K562 (cell line): ENCODE measurements at regions not wholly inside any gene's neighbourhood (a gene's known extent, or its start where the extent isn't known, plus 50 kb on each side); places are given as distances from the start of the nearest gene placed in this dataset.

Experiments
- ATAC-seq: fragments of 200-7000 bp; cut with Tn5 transposase; 3 replicates; pipeline ENCODE4 v1.9.1; 2020; ENCODE audit warnings: moderate library complexity
- BruUV-seq: library from RNA; stranded (reverse); fragments of 400-500 nt; replicated peaks from 2 replicates; lab custom pipeline; 2021; lab: Mats Ljungman, UMichigan
- CTCF ChIA-PET: fragments of 300-600 bp; formaldehyde crosslinking; extraction: SDS; loops from one replicate; lab custom pipeline; 2021; ENCODE audit warnings: low intra/inter-chr PET ratio; lab: Yijun Ruan, JAX
- POLR2A ChIA-PET: fragments of 300-600, 350-650 bp; sonication (Branson Sonifier 250); formaldehyde crosslinking; extraction: SDS; loops from one replicate; lab custom pipeline; 2021; ENCODE audit warnings: antibody characterized with exemption, inconsistent platforms; lab: Yijun Ruan, JAX
- DNase-seq, 4 experiments: peaks; one replicate each; pipeline versions ENCODE4 v3.0.0 to v3.0.0-alpha.2; 2011 to 2018; ENCODE audit warnings: low spot score in 3 of 4, mixed read lengths in 3 of 4; ENCODE audit errors: extremely low read depth in 1 of 4
- FAIRE-seq: peaks from 2 replicates; lab custom pipeline; 2011; peaks lifted over from hg19 to GRCh38; lab: Jason Lieb, UNC
- H2AFZ ChIP-seq: 2 replicates; pipeline ENCODE4 v1.6.0; 2011; ENCODE audit warnings: low read depth, low read length, control low read depth, inconsistent platforms
- H3K27ac ChIP-seq: fragments of 200-600 bp; 3 replicates; pipeline ENCODE4 v1.8.0; 2011; ENCODE audit warnings: low read depth, mild to moderate bottlenecking, control low read depth, inconsistent platforms, low read length, moderate library complexity, mixed read lengths; ENCODE audit errors: extremely low read depth
- H3K27me3 ChIP-seq, 2 experiments: fragments of 300-600 bp in 1 of 2; 2 replicates in 1 of 2; 3 replicates in 1 of 2; pipeline versions ENCODE4 v1.6.0 to v1.8.0; 2011; ENCODE audit warnings: inconsistent platforms in 2 of 2, low read length in 2 of 2, mild to moderate bottlenecking in 1 of 2, mixed read lengths in 1 of 2, moderate library complexity in 1 of 2; ENCODE audit not compliant: control insufficient read depth in 2 of 2, insufficient read depth in 2 of 2
- H3K36me3 ChIP-seq: fragments of 300-600 bp; 3 replicates; pipeline ENCODE4 v1.8.0; 2011; ENCODE audit warnings: mild to moderate bottlenecking, low read length, inconsistent platforms; ENCODE audit not compliant: control insufficient read depth, insufficient read depth
- H3K4me1 ChIP-seq, 2 experiments: fragments of 200-600 bp in 1 of 2; replicated peaks in 1 of 2; 2 replicates in 1 of 2; 3 replicates in 1 of 2; pipeline versions ENCODE4 v1.5.1 to v1.8.0; 2011; ENCODE audit warnings: inconsistent platforms in 2 of 2, low read length in 2 of 2, mild to moderate bottlenecking in 1 of 2, mixed read lengths in 1 of 2, moderate library complexity in 1 of 2; ENCODE audit not compliant: control insufficient read depth in 2 of 2, insufficient read depth in 2 of 2
- H3K4me2 ChIP-seq: 2 replicates; pipeline ENCODE4 v1.6.1; 2011; ENCODE audit warnings: low read length, control low read depth, inconsistent platforms, mixed read lengths; ENCODE audit not compliant: insufficient read depth
- H3K4me3 ChIP-seq: fragments of 200-600 bp; sonication (generic), shearing (Covaris generic); 2 replicates; pipeline ENCODE4 v1.5.1; 2016; ENCODE audit warnings: control low read depth, inconsistent platforms
- H3K79me2 ChIP-seq: fragments of 200-600 bp; 3 replicates; pipeline ENCODE4 v1.8.0; 2011; ENCODE audit warnings: low read length, inconsistent platforms; ENCODE audit not compliant: control insufficient read depth, insufficient read depth
- H3K9ac ChIP-seq, 2 experiments: 2 replicates each; pipeline versions ENCODE4 v1.6.0 to v1.6.1; 2011; ENCODE audit warnings: low read depth in 2 of 2, low read length in 2 of 2, control low read depth in 1 of 2, inconsistent platforms in 1 of 2, mild to moderate bottlenecking in 1 of 2, mixed read lengths in 1 of 2; ENCODE audit not compliant: insufficient read depth in 1 of 2
- H3K9me1 ChIP-seq: one replicate; pipeline ENCODE4 v1.6.0; 2011; ENCODE audit warnings: inconsistent platforms, mild to moderate bottlenecking, low read length, moderate library complexity; ENCODE audit not compliant: control insufficient read depth, insufficient read depth
- H3K9me3 ChIP-seq: replicated peaks from 2 replicates; pipeline ENCODE4 v1.5.1; 2011; ENCODE audit warnings: low read depth, low read length, inconsistent platforms; ENCODE audit not compliant: control insufficient read depth, insufficient read depth
- H4K20me1 ChIP-seq: replicated peaks from 2 replicates; pipeline ENCODE4 v1.6.1; 2011; ENCODE audit warnings: low read length, inconsistent platforms, mixed read lengths; ENCODE audit not compliant: control insufficient read depth, insufficient read depth
- GATA2 ChIP-seq: sonication (generic); formaldehyde crosslinking; IDR thresholded peaks from 2 replicates; pipeline ENCODE4 v1.4.0; 2020; ENCODE audit warnings: mild to moderate bottlenecking, missing genetic modification reagents
- KLF13 ChIP-seq: fragments of 450-650 bp; IDR thresholded peaks from 2 replicates; pipeline ENCODE4 v1.6.1; 2016; ENCODE audit warnings: missing genetic modification characterization, low read depth, mild to moderate bottlenecking, missing compliant biosample characterization, moderate library complexity, borderline replicate concordance
- NFE2 ChIP-seq: IDR thresholded peaks from 2 replicates; pipeline ENCODE4 v1.6.1; 2014; ENCODE audit warnings: antibody characterized with exemption, low read depth
- NR3C1 ChIP-seq: sonication (generic); formaldehyde crosslinking; IDR thresholded peaks from 2 replicates; pipeline ENCODE4 v1.8.1; 2022; ENCODE audit warnings: missing genetic modification reagents
- SRF ChIP-seq, 2 experiments: fragments of 250-450, 450-650 bp in 1 of 2; sonication (Bioruptor Pico) in 1 of 2; sonication (generic) in 1 of 2; formaldehyde crosslinking; IDR thresholded peaks; 2 replicates each; pipeline versions ENCODE4 v1.5.0 to v1.5.1; 2020 to 2022; ENCODE audit warnings: mild to moderate bottlenecking in 1 of 2, missing genetic modification reagents in 1 of 2
- ZEB2 ChIP-seq: fragments of 450-650 bp; IDR thresholded peaks from 2 replicates; pipeline ENCODE4 v1.6.1; 2016
- ZNF3 ChIP-seq: fragments of 250-450 bp; sonication (Bioruptor Pico); IDR thresholded peaks from 2 replicates; pipeline ENCODE4 v1.5.0; 2021; ENCODE audit warnings: mild to moderate bottlenecking, moderate library complexity
- ZNF699 ChIP-seq: fragments of 250-450 bp; sonication (Bioruptor Pico); IDR thresholded peaks from 2 replicates; pipeline ENCODE4 v1.8.0; 2021; ENCODE audit warnings: mild to moderate bottlenecking, moderate library complexity; ENCODE audit not compliant: insufficient replicate concordance
- ZNF79 ChIP-seq: fragments of 250-450 bp; sonication (Bioruptor Pico); IDR thresholded peaks from 2 replicates; pipeline ENCODE4 v1.4.0; 2020; ENCODE audit warnings: low read depth, mild to moderate bottlenecking, moderate library complexity
- WGBS: fragments of 100-300 bp; shearing (Covaris generic); methylation state at CpG from one replicate; pipeline ENCODE4 v1.1.6; 2016; ENCODE audit warnings: low coverage, mixed read lengths; ENCODE audit not compliant: insufficient coverage; ENCODE audit errors: missing lambda C conversion rate; 5-methylcytosine and 5-hydroxymethylcytosine counted together
- in situ Hi-C: fragments of 300-500 bp; cut with MboI; formaldehyde crosslinking; loops from 4 replicates; pipeline ENCODE4 v1.15.0; 2018; ENCODE audit warnings: inconsistent platforms, mixed read lengths
- intact Hi-C: fragments of 100-400 bp; cut with micrococcal nuclease; formaldehyde crosslinking; loops from 2 replicates; pipeline ENCODE4 v1.14.2; 2022
- TF ChIP-seq, protein P1 (sequence below): sonication (generic); formaldehyde crosslinking; IDR thresholded peaks from 2 replicates; pipeline ENCODE4 v1.8.0; 2022; ENCODE audit warnings: missing genetic modification reagents, mild to moderate bottlenecking, moderate library complexity, borderline replicate concordance
- TF ChIP-seq, protein P2 (sequence below), 2 experiments: IDR thresholded peaks; 2 replicates each; pipeline ENCODE4 v1.6.1; 2012; ENCODE audit warnings: improper control_type of control experiment in 2 of 2, low read depth in 2 of 2, low read length in 2 of 2, borderline replicate concordance in 1 of 2
- TF ChIP-seq, protein P3 (sequence below): fragments of 450-650 bp; IDR thresholded peaks from 2 replicates; pipeline ENCODE4 v1.6.1; 2016; ENCODE audit warnings: borderline replicate concordance
- TF ChIP-seq, protein P4 (sequence below): fragments of 250-450 bp; sonication (Bioruptor Pico); IDR thresholded peaks from 2 replicates; pipeline ENCODE4 v1.8.0; 2021; ENCODE audit warnings: moderate library complexity, mild to moderate bottlenecking, inconsistent platforms

DNA sequence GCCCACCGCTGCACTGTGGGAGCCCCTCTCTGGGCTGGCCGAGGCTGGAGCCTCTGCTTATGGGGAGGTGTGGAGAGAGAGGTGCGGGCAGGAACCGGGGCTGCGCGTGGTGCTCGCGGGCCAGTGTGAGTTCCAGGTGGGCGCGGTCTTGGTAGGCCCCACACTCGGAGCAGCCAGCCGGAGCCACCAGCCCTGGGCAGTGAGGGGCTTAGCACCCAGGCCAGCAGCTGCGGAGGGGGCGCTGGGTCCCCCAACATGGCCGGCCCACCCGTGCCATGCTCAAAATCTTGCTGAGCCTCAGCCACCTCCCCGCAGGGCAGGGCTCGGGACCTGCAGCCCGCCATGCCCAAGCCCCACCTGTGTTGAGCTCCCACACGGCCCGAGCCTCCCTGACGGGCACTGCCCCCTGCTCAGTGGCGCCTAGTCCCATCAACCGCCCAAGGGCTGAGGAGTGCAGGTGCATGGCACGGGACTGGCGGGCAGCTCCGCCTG lies 856.8 kb upstream of the CELF2 start:
- 5% methylated on average over 26 of the region's 27 CpGs for WGBS
- ATAC-seq, result no peak
- H3K4me3 ChIP-seq, result no peak overlapping the region
- TF ChIP-seq, protein P1, sequence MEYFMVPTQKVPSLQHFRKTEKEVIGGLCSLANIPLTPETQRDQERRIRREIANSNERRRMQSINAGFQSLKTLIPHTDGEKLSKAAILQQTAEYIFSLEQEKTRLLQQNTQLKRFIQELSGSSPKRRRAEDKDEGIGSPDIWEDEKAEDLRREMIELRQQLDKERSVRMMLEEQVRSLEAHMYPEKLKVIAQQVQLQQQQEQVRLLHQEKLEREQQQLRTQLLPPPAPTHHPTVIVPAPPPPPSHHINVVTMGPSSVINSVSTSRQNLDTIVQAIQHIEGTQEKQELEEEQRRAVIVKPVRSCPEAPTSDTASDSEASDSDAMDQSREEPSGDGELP (CRISPR knock-in tag), result no peak
- no peak for TF ChIP-seq NR3C1 (CRISPR knock-in tag)
- TF ChIP-seq, protein P2, sequence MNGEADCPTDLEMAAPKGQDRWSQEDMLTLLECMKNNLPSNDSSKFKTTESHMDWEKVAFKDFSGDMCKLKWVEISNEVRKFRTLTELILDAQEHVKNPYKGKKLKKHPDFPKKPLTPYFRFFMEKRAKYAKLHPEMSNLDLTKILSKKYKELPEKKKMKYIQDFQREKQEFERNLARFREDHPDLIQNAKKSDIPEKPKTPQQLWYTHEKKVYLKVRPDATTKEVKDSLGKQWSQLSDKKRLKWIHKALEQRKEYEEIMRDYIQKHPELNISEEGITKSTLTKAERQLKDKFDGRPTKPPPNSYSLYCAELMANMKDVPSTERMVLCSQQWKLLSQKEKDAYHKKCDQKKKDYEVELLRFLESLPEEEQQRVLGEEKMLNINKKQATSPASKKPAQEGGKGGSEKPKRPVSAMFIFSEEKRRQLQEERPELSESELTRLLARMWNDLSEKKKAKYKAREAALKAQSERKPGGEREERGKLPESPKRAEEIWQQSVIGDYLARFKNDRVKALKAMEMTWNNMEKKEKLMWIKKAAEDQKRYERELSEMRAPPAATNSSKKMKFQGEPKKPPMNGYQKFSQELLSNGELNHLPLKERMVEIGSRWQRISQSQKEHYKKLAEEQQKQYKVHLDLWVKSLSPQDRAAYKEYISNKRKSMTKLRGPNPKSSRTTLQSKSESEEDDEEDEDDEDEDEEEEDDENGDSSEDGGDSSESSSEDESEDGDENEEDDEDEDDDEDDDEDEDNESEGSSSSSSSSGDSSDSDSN (IDR thresholded peaks at IDR 0.05; ENCODE audit: borderline replicate concordance in 1 of 2, low read depth in 2 of 2, low read length in 2 of 2), result no peak
- TF ChIP-seq SRF (CRISPR knock-in tag; IDR thresholded peaks at IDR 0.05), result no peak
- TF ChIP-seq, protein P3, sequence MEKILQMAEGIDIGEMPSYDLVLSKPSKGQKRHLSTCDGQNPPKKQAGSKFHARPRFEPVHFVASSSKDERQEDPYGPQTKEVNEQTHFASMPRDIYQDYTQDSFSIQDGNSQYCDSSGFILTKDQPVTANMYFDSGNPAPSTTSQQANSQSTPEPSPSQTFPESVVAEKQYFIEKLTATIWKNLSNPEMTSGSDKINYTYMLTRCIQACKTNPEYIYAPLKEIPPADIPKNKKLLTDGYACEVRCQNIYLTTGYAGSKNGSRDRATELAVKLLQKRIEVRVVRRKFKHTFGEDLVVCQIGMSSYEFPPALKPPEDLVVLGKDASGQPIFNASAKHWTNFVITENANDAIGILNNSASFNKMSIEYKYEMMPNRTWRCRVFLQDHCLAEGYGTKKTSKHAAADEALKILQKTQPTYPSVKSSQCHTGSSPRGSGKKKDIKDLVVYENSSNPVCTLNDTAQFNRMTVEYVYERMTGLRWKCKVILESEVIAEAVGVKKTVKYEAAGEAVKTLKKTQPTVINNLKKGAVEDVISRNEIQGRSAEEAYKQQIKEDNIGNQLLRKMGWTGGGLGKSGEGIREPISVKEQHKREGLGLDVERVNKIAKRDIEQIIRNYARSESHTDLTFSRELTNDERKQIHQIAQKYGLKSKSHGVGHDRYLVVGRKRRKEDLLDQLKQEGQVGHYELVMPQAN, result no peak
- TF ChIP-seq ZEB2, result no peak
- TF ChIP-seq, protein P4, sequence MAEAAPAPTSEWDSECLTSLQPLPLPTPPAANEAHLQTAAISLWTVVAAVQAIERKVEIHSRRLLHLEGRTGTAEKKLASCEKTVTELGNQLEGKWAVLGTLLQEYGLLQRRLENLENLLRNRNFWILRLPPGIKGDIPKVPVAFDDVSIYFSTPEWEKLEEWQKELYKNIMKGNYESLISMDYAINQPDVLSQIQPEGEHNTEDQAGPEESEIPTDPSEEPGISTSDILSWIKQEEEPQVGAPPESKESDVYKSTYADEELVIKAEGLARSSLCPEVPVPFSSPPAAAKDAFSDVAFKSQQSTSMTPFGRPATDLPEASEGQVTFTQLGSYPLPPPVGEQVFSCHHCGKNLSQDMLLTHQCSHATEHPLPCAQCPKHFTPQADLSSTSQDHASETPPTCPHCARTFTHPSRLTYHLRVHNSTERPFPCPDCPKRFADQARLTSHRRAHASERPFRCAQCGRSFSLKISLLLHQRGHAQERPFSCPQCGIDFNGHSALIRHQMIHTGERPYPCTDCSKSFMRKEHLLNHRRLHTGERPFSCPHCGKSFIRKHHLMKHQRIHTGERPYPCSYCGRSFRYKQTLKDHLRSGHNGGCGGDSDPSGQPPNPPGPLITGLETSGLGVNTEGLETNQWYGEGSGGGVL, result no peak
- TF ChIP-seq ZNF699 (CRISPR knock-in tag), result no peak
- TF ChIP-seq ZNF3, result no peak
- no peak for TF ChIP-seq GATA2 (CRISPR knock-in tag)
- TF ChIP-seq KLF13 (tag), result no peak
- no peak for TF ChIP-seq ZNF79 (CRISPR knock-in tag)
- no peak for TF ChIP-seq NFE2
- H3K36me3 ChIP-seq, result no peaks in the 10 kb centered on the region
- no peak overlapping the region for H3K4me2 ChIP-seq
- CTCF ChIA-PET, result no interaction called here
- intact Hi-C loops (no loop called here), in situ Hi-C loops (no loop called here)
- H3K4me1 ChIP-seq, result no peaks in the 10 kb centered on the region
- H3K9me1 ChIP-seq, result no peaks in the 10 kb centered on the region
- no peaks in the 10 kb centered on the region for H3K27me3 ChIP-seq
- H3K9me3 ChIP-seq, result peaks cover 1% of the 10 kb centered on the region; the same call in 1 of the 2 replicates
- no peak overlapping the region for H3K9ac ChIP-seq
- H3K79me2 ChIP-seq, result no peaks in the 10 kb centered on the region
- POLR2A ChIA-PET, result no interaction called here
- H2AFZ ChIP-seq, result no peak overlapping the region
- DNase-seq, result no peak
- no peaks in the 10 kb centered on the region for H4K20me1 ChIP-seq
- FAIRE-seq, result no peak
- H3K27ac ChIP-seq, result no peak overlapping the region
- no TSS peak for BruUV-seq
